Hepatic stellate cell (primary cell): ENCODE measurements at regions not wholly inside any gene's neighbourhood (a gene's known extent, or its start where the extent isn't known, plus 50 kb on each side); places are given as distances from the start of the nearest gene placed in this dataset.

Experiments used
- DNase-seq: peaks from one replicate; pipeline ENCODE4 v3.0.0; 2011; ENCODE audit warnings: low spot score

- DNase-seq: no peak
These were observed 152.0 kb downstream of the KCNA5 start for GRCh38 chr12:5195691-5196090.

GRCh38 chr12:5197131-5197530 is 153.5 kb downstream of the KCNA5 start:
- no peak for DNase-seq

GRCh38 chr12:5197656-5198055 is 154.0 kb downstream of the KCNA5 start:
- no peak for DNase-seq

GRCh38 chr12:5200278-5201087 is 156.8 kb downstream of the KCNA5 start:
- peak; percentile 35 for DNase-seq

GRCh38 chr12:5201554-5202218 is 158.0 kb downstream of the KCNA5 start:
- peak; percentile 72 for DNase-seq

- DNase-seq: no peak
These were observed 159.6 kb downstream of the KCNA5 start for GRCh38 chr12:5203274-5203673.

- no peak for DNase-seq
These were observed 160.0 kb downstream of the KCNA5 start for GRCh38 chr12:5203720-5204119.

- no peak for DNase-seq
These were observed 160.6 kb downstream of the KCNA5 start for GRCh38 chr12:5204271-5204670.

GRCh38 chr12:5204831-5205230 is 161.2 kb downstream of the KCNA5 start:
- no peak for DNase-seq

GRCh38 chr12:5206401-5207175 is 162.9 kb downstream of the KCNA5 start:
- DNase-seq: no peak

- DNase-seq: no peak
These were observed 166.7 kb downstream of the KCNA5 start for GRCh38 chr12:5210179-5210922.

GRCh38 chr12:5210923-5211290 is 167.2 kb downstream of the KCNA5 start:
- DNase-seq: no peak

- no peak for DNase-seq
These were observed 169.7 kb downstream of the KCNA5 start for GRCh38 chr12:5213336-5213735.

GRCh38 chr12:5213990-5214389 is 170.3 kb downstream of the KCNA5 start:
- no peak for DNase-seq

GRCh38 chr12:5217936-5218335 is 174.3 kb downstream of the KCNA5 start:
- no peak for DNase-seq

GRCh38 chr12:5220099-5220498 is 176.4 kb downstream of the KCNA5 start:
- no peak for DNase-seq

GRCh38 chr12:5220835-5221234 is 177.2 kb downstream of the KCNA5 start:
- DNase-seq: no peak

- DNase-seq: no peak
These were observed 178.4 kb downstream of the KCNA5 start for GRCh38 chr12:5222011-5222461.

- no peak for DNase-seq
These were observed 179.1 kb downstream of the KCNA5 start for GRCh38 chr12:5222729-5223128.

GRCh38 chr12:5223881-5224280 is 180.2 kb downstream of the KCNA5 start:
- no peak for DNase-seq

- no peak for DNase-seq
These were observed 182.9 kb downstream of the KCNA5 start for GRCh38 chr12:5226581-5226980.

- DNase-seq: no peak
These were observed 184.2 kb downstream of the KCNA5 start for GRCh38 chr12:5227708-5228373.
